ENCODE measurements at regions not wholly inside any gene's neighbourhood (a gene's known extent, or its start where the extent isn't known, plus 50 kb on each side); places are given as distances from the start of the nearest gene placed in this dataset.

DNA sequence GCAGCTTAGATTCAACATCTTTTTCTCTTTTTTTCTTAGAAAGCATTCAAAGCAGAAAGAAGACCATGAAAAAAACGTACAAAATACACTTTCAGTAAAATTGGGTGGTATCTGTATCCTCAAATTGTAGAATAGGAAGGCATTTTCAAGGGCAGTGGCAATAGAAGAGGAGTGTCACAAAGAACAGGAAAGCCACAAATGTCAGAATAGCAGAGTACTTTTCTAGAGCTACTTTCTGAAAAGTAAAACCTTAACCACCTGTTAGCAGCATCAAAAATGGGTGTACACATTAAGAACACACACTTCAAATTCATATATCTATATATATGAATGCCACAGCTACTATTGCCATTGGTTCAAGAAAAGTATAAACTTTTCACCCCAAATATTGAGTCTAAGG, 412.1 kb upstream of the DCN start:
- ChIA-PET POLR2A (no interaction called here), CTCF (no interaction called here)
- Histone ChIP-seq H3K9me3 (ENCODE audit: control insufficient read depth, insufficient read depth, low read length) (no peaks in the 10 kb centered on the region), H3K4me3 (ENCODE audit: low read depth, low read length) (no peak overlapping the region), H3K27me3 (ENCODE audit: control insufficient read depth, insufficient read depth, low read length) (no peaks in the 10 kb centered on the region), H3K27ac (ENCODE audit: low read depth, low read length) (no peak overlapping the region)
- DNase-seq (ENCODE audit: low read depth, low spot score) = no peak
- TF ChIP-seq, protein P1, sequence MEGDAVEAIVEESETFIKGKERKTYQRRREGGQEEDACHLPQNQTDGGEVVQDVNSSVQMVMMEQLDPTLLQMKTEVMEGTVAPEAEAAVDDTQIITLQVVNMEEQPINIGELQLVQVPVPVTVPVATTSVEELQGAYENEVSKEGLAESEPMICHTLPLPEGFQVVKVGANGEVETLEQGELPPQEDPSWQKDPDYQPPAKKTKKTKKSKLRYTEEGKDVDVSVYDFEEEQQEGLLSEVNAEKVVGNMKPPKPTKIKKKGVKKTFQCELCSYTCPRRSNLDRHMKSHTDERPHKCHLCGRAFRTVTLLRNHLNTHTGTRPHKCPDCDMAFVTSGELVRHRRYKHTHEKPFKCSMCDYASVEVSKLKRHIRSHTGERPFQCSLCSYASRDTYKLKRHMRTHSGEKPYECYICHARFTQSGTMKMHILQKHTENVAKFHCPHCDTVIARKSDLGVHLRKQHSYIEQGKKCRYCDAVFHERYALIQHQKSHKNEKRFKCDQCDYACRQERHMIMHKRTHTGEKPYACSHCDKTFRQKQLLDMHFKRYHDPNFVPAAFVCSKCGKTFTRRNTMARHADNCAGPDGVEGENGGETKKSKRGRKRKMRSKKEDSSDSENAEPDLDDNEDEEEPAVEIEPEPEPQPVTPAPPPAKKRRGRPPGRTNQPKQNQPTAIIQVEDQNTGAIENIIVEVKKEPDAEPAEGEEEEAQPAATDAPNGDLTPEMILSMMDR (IDR thresholded peaks at IDR 0.05; ENCODE audit: low read depth, low read length) = no peak

DNA sequence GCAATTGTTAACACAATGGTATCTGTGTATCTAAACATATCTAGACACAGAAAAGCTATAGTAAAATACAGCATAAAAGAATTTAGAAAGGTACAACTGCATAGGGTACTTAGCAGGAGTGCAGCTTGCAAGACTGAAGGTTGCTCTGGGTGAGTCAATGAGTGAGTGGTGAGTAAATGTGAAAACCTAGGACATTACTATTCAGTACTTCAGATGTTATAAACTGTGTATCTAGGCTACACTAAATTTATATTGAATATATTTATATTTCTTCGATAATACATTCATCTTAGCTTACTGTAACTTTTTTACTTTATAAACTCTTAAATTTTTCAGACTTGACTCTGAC, 409.0 kb upstream of the DCN start:
- Histone ChIP-seq H3K4me3 (ENCODE audit: low read depth, low read length) (no peak overlapping the region), H3K9me3 (ENCODE audit: control insufficient read depth, insufficient read depth, low read length) (no peaks in the 10 kb centered on the region), H3K27ac (ENCODE audit: low read depth, low read length) (no peak overlapping the region), H3K27me3 (ENCODE audit: control insufficient read depth, insufficient read depth, low read length) (no peaks in the 10 kb centered on the region)
- POLR2A ChIA-PET = interaction anchor here (0.6 kb wide), 1 partner anchor 164 kb away, joined by 3 read pairs; no protein-coding TSS in a partner anchor
- CTCF ChIA-PET = interaction anchor here (1.4 kb wide), 1 partner anchor 14 kb away, joined by 3 read pairs; no protein-coding TSS in a partner anchor
- no peak for DNase-seq (ENCODE audit: low read depth, low spot score)
- TF ChIP-seq, protein P1 (IDR thresholded peaks at IDR 0.05; ENCODE audit: low read depth, low read length) = no peak

DNA sequence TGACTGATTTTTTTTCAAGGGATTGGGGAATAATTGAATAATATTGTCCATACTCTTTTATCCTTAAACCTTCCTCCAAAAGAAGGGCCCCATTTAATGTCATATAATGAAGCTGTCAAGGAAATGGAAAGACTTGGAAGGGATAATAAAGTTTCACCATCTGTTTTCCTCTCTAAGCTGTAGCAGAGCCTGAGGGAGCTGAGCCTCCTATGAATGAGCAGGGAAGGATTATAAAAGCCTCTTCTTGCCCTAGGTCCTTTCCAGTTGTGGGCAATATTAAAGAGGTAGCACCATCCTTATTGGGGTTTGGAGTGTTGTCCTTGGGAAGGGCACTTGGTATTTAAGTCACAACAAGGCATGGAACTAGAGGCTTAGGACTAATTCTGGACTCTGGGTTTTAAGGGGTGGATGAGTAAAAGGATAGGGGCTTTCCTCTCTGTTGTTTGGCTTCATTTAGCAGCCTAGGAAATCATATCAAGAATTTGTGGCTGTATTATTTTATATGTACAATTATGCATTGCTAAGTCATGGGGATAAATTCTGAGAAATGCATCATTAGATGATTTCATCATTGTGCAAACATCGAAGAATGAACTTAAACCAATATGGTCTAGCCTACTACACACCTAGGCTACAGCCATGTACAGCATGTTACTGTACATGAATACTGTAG, 408.5 kb upstream of the DCN start:
- POLR2A ChIA-PET = interaction anchor here (0.6 kb wide), 1 partner anchor 163 kb away, joined by 3 read pairs; no protein-coding TSS in a partner anchor
- Histone ChIP-seq H3K27me3 (ENCODE audit: control insufficient read depth, insufficient read depth, low read length) (no peaks in the 10 kb centered on the region), H3K27ac (ENCODE audit: low read depth, low read length) (no peak overlapping the region), H3K4me3 (ENCODE audit: low read depth, low read length) (no peak overlapping the region), H3K9me3 (ENCODE audit: control insufficient read depth, insufficient read depth, low read length) (no peaks in the 10 kb centered on the region)
- no peak for DNase-seq (ENCODE audit: low read depth, low spot score)
- CTCF ChIA-PET = interaction anchor here (0.6 to 1.4 kb wide), 2 partner anchors 13 to 14 kb away, joined by 3 read pairs; no protein-coding TSS in a partner anchor
- TF ChIP-seq, protein P1 (IDR thresholded peaks at IDR 0.05; ENCODE audit: low read depth, low read length) = no peak

DNA sequence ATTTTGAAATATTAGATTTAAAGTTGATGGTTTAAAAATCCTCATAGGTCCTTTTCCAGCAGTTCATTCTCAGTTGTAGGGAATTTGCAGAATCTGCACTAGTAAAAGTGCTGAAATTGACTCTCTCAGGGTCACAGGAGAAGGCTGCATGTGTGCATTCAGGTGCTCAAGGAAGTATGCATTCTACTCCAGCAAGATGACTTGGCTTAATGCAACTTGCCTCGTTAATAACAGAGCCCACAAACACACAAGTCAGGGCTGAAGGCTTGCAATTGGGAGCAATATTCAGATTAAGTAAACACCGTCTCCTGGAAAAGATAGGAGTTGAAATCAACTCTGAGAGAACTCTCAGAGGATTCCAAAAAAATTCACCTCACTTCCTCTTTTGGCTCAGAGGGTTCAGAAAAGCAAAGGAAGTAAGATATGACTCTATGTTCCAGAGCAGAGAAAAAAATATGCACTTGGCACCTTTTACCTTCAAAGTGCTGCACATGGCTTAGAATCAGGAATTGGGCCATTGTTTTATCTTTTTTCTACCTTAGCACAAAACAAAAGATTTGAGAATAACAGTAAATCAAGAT, 406.3 kb upstream of the DCN start:
- H3K27me3 ChIP-seq (ENCODE audit: control insufficient read depth, insufficient read depth, low read length) = no peaks in the 10 kb centered on the region
- no peak overlapping the region for H3K27ac ChIP-seq (ENCODE audit: low read depth, low read length)
- ChIA-PET CTCF (no interaction called here), POLR2A (no interaction called here)
- no peak for DNase-seq (ENCODE audit: low read depth, low spot score)
- TF ChIP-seq, protein P1 (IDR thresholded peaks at IDR 0.05; ENCODE audit: low read depth, low read length) = no peak
- H3K9me3 ChIP-seq (ENCODE audit: control insufficient read depth, insufficient read depth, low read length) = no peaks in the 10 kb centered on the region
- H3K4me3 ChIP-seq (ENCODE audit: low read depth, low read length) = no peak overlapping the region

DNA sequence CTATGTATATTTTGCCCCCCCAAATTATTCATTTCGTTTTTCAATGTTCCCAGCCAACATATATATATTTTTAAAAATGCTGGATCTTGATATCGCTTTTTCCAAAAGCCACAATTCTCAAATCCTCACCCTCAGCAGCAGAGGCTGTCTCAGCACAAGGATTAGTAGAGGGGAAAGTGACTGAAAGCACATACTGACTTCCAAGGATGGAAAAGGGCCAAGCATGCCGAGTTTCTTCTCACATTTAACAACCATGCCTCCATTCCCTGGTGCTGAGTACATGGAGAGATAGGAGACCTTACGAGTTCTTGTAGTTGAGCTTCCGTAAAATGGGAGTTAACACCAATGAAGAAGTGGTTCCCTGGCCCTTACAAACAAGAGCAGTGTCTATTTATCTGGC, 403.4 kb upstream of the DCN start:
- POLR2A ChIA-PET = no interaction called here
- no peak overlapping the region for H3K4me3 ChIP-seq (ENCODE audit: low read depth, low read length)
- no peaks in the 10 kb centered on the region for H3K27me3 ChIP-seq (ENCODE audit: control insufficient read depth, insufficient read depth, low read length)
- CTCF ChIA-PET = interaction anchor here (1.2 kb wide), 1 partner anchor 8 kb away, joined by 7 read pairs; no protein-coding TSS in a partner anchor
- TF ChIP-seq, protein P1 (IDR thresholded peaks at IDR 0.05; ENCODE audit: low read depth, low read length) = no peak
- no peaks in the 10 kb centered on the region for H3K9me3 ChIP-seq (ENCODE audit: control insufficient read depth, insufficient read depth, low read length)
- no peak overlapping the region for H3K27ac ChIP-seq (ENCODE audit: low read depth, low read length)
- DNase-seq (ENCODE audit: low read depth, low spot score) = no peak

Data from AG04450 (cell line).